ENCODE measurements at regions not wholly inside any gene's neighbourhood (a gene's known extent, or its start where the extent isn't known, plus 50 kb on each side); places are given as distances from the start of the nearest gene placed in this dataset.
"Not testable (repeated sequence)": the region's sequence is repeated elsewhere in the genome, so short reads cannot be mapped to it uniquely, and the experiment has no call there.

DNA sequence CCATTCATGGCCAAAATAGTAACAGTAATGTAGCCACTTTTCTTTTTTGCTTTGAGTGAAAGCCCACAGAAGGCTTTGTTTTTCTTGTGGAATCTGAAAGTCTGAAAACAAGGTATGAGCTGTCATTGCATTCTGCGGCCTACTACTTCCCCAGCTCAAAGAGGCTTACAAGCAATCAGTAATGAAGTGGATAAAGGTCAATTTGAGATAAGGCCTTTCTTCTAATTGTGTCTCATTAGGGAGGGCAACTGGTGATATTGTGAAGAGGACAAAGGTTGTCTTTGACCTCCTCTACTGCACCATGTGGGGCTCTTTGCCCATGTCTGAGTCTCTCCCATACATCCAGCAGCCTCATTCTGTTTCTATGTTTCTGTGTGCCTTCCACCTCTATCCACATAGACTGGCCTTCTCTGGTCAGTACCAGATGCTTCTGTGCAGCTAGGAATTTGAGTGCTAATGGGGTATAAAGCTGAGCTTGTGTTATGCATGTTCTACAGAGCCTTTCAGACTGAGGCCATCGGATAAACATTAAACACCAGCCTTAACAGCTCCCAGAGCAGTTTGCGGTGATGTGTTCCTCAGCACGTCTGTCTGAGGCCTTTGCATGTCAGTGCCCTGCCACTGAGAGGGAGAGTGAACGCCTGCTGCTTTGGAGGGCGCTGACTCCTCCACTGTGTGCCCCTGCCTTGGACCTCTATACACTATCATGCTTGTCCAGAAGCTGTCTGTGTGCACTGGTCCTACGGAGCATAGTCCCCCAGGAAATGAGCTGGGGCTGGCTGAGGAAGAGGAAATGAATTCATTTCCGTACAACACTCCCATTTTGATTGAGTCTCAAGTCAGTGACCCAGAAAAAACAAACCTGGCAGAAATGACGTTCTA, 80.2 kb downstream of the SH2D1A start:
- DNase-seq (ENCODE audit: low read depth): no peak
- H3K4me3 ChIP-seq (ENCODE audit: low read depth, low read length): no peak overlapping the region
- TF ChIP-seq, protein P1, sequence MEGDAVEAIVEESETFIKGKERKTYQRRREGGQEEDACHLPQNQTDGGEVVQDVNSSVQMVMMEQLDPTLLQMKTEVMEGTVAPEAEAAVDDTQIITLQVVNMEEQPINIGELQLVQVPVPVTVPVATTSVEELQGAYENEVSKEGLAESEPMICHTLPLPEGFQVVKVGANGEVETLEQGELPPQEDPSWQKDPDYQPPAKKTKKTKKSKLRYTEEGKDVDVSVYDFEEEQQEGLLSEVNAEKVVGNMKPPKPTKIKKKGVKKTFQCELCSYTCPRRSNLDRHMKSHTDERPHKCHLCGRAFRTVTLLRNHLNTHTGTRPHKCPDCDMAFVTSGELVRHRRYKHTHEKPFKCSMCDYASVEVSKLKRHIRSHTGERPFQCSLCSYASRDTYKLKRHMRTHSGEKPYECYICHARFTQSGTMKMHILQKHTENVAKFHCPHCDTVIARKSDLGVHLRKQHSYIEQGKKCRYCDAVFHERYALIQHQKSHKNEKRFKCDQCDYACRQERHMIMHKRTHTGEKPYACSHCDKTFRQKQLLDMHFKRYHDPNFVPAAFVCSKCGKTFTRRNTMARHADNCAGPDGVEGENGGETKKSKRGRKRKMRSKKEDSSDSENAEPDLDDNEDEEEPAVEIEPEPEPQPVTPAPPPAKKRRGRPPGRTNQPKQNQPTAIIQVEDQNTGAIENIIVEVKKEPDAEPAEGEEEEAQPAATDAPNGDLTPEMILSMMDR (IDR thresholded peaks at IDR 0.05; ENCODE audit: insufficient read depth, low read depth, low read length, missing control alignments): no peak

DNA sequence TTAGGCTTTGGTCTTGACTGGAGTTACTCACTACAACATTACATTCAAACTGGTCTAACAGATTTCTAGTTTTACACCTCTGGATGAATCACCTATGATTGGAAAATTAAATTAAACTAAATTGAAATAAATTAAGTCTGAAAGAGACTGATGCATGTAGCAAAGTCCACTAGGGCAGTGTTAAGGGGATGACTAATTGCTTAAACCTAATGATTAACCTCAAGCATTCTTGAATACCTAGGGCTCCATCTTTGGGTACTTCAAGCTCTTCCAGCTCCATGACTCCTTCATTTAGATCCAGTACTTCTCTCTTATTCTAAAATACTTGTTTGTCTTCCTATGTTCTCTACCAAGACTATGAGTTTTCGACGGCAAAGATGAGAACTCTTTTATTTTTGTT, 86.8 kb downstream of the SH2D1A start:
- TF ChIP-seq, protein P1 (IDR thresholded peaks at IDR 0.05; ENCODE audit: insufficient read depth, low read depth, low read length, missing control alignments): no peak
- H3K4me3 ChIP-seq (ENCODE audit: low read depth, low read length): no peak overlapping the region
- no peak for DNase-seq (ENCODE audit: low read depth)

DNA sequence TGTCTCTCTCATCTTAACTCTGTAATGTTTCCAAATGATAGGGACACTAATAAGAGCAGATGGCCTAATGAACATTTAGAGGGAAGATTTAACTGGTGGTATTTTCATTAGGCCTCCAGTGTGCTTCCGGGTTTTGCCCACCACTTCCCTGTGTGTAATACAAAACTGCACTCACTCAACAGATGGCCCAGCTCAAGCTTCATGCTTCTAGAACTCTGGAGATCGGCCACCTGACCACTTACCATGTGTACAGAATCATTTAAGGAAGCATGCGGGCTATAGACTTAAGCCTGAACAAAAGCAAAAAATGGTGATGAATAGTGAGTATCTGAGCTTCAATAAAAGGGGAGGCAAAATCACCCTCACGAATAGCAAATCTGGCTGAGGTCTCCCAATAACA, 89.3 kb downstream of the SH2D1A start:
- TF ChIP-seq, protein P1 (IDR thresholded peaks at IDR 0.05; ENCODE audit: insufficient read depth, low read depth, low read length, missing control alignments): no peak
- no peak overlapping the region for H3K4me3 ChIP-seq (ENCODE audit: low read depth, low read length)
- no peak for DNase-seq (ENCODE audit: low read depth)

DNA sequence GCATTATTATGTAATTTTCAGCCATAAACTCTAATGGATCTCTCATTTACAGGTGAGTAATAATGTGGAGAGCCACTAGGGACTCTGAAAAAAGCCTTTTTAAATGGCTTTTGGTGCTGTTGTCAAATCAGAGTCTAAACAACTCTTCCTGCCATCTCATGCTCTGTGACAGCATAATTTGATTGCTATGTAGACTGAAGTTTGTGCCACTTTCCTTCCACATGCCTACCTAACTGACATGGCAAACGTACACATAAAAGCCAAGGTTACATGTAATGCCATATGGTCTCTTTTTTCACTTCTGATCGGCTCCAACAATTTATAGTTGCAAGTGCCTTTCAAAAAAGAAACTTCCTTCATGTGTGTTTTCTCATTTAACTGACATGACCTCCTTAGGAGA, 94.3 kb downstream of the SH2D1A start:
- TF ChIP-seq, protein P1 (IDR thresholded peaks at IDR 0.05; ENCODE audit: insufficient read depth, low read depth, low read length, missing control alignments): no peak
- no peak overlapping the region for H3K4me3 ChIP-seq (ENCODE audit: low read depth, low read length)
- no peak for DNase-seq (ENCODE audit: low read depth)

DNA sequence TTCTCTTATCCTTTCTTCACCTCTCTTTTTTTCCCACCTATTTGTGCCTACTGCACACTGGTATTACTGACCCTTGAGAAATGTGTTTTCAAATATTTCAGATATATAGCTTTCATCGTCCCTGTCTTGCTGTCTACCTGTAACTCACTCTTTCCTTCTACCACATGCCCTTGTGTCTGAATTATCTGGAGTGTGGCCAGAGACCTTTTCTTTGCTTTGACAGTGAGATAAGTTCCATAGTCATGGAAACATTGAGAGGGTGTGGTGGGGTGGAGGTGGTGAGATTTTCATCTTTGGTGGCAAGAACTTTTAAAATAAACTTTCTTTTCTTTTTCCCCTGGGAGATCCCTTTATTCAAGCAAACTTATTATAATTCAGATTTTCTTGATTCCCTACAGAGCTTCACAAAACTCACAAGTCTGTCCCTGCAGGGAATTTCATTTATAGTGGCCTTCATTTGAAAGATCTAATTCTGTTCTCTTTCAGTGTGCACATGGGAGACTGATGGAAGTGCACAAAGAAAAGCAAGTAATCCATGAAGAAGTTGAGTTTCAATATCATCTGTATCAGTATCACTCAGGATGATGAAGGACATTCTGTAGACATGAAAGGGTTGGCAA, 95.7 kb downstream of the SH2D1A start:
- no peak overlapping the region for H3K4me3 ChIP-seq (ENCODE audit: low read depth, low read length)
- TF ChIP-seq, protein P1 (IDR thresholded peaks at IDR 0.05; ENCODE audit: insufficient read depth, low read depth, low read length, missing control alignments): no peak
- no peak for DNase-seq (ENCODE audit: low read depth)

DNA sequence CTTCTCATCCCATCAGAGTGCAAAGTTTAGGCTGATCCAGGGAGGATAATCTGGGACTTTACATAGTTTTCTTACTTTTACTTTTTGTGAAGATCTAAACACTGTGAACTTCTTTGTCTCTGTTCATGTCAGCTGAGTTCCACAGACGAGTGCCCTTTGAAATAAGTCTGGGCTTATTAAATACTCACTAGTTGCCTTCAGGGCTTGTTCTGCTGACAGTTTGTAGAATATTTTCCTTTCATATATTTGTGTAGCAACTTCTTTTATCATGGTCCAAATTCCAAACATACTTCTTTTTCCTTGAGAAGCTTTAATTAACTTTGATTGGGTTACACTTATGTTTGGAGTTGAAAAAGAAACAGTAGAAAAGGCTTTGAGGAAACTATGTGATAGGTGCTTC, 109.6 kb downstream of the SH2D1A start:
- DNase-seq (ENCODE audit: low read depth): no peak
- H3K4me3 ChIP-seq (ENCODE audit: low read depth, low read length): no peak overlapping the region
- TF ChIP-seq, protein P1 (IDR thresholded peaks at IDR 0.05; ENCODE audit: insufficient read depth, low read depth, low read length, missing control alignments): no peak

DNA sequence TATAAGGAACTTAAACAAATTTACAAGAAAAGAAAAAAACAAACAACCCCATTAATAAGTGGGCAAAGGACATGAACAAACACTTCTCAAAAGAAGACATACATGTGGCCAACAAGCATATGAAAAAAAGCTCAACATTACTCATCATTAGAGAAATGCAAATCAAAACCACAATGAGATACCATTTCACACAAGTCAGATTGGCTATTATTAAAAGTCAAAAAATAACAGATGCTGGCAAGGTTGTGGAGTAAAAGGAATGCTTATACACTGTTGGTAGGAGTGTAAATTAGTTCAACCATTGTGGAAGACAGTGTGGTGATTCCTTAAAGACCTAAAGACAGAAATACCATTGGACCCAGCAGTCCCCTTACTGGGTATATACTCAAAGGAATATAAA, 113.5 kb downstream of the SH2D1A start:
- H3K4me3 ChIP-seq (ENCODE audit: low read depth, low read length); DNase-seq (ENCODE audit: low read depth): not testable (repeated sequence)
